Transverse colon (tissue), 4 donors: ENCODE measurements at regions not wholly inside any gene's neighbourhood (a gene's known extent, or its start where the extent isn't known, plus 50 kb on each side); places are given as distances from the start of the nearest gene placed in this dataset.

Experiments used
- POLR2A ChIP-seq: fragments of 450-650 bp; IDR thresholded peaks from one replicate; pipeline ENCODE4 v1.6.1; 2016; ENCODE audit warnings: antibody characterized with exemption, mild to moderate bottlenecking, moderate library complexity
- POLR2AphosphoS5 ChIP-seq, 3 donors: sonication (generic); formaldehyde crosslinking; IDR thresholded peaks; one replicate each; pipeline ENCODE4 v1.6.1; 2016; ENCODE audit warnings: antibody characterized with exemption in 3 of 3
- TF ChIP-seq, protein P1 (sequence below), 5 experiments: fragments of 200-600 bp in 3 of 5; fragments of 450-650 bp in 2 of 5; sonication (generic) in 3 of 5; IDR thresholded peaks; 1 replicate in 2 of 5; 2 replicates in 3 of 5; pipeline ENCODE4 v1.5.1; 2016 to 2017; ENCODE audit warnings: antibody characterized with exemption in 5 of 5, inconsistent platforms in 3 of 5, mild to moderate bottlenecking in 2 of 5, moderate library complexity in 1 of 5

- TF ChIP-seq, protein P1, sequence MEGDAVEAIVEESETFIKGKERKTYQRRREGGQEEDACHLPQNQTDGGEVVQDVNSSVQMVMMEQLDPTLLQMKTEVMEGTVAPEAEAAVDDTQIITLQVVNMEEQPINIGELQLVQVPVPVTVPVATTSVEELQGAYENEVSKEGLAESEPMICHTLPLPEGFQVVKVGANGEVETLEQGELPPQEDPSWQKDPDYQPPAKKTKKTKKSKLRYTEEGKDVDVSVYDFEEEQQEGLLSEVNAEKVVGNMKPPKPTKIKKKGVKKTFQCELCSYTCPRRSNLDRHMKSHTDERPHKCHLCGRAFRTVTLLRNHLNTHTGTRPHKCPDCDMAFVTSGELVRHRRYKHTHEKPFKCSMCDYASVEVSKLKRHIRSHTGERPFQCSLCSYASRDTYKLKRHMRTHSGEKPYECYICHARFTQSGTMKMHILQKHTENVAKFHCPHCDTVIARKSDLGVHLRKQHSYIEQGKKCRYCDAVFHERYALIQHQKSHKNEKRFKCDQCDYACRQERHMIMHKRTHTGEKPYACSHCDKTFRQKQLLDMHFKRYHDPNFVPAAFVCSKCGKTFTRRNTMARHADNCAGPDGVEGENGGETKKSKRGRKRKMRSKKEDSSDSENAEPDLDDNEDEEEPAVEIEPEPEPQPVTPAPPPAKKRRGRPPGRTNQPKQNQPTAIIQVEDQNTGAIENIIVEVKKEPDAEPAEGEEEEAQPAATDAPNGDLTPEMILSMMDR (IDR thresholded peaks at IDR 0.05), result no peak
- TF ChIP-seq POLR2A (no peak), POLR2AphosphoS5 (IDR thresholded peaks at IDR 0.05) (no peak)
These were observed 1160.8 kb upstream of the LRRTM3 start for GRCh38 chr10:65765006-65765541.
